ENCODE measurements at regions not wholly inside any gene's neighbourhood (a gene's known extent, or its start where the extent isn't known, plus 50 kb on each side); places are given as distances from the start of the nearest gene placed in this dataset.

DNA sequence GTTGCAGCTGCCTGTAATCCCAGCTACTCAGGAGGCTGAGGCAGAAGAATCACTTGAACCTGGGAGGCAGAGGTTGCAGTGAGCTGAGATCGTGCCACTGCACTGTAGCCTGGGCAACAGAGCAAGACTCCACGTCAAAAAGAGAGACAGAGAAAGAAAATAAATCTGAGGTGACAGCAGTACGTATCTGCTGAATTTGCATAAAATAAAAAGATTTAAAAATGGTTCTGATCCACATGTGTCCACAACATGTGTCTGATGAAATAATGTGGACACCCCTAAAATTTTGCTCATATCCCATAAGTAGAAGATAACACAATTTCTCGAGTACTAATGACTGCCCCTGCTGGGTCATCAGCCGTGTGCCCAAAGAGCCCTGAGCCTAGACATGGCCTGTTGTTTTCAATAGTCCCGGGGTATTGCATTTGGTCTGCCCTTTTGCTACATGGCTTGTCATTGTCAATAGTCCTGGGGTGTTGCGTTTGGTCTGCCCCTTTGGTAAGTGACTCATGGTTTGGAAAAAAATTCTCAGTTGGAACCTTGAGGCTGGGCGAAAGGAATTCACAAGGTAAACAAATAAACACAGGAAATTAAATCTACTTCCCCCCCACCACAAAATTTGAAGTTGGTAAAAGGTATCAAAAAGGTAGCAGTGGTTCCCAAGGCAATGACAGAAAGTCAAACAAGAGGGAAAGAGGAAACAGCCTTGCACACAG is 434.6 kb upstream of the MAF start:
- Mint-ChIP-seq H3K4me3 (no peak overlapping the region), H3K9me3 (ENCODE audit: low read depth) (no peaks in the 10 kb centered on the region), H3K27ac (no peak overlapping the region), H3K27me3 (peaks cover 1% of the 10 kb centered on the region), H3K36me3 (no peaks in the 10 kb centered on the region), H3K4me1 (ENCODE audit: low read depth) (no peaks in the 10 kb centered on the region)

GRCh38 chr16:80034469-80034826 is 433.9 kb upstream of the MAF start:
- Mint-ChIP-seq H3K9me3 (ENCODE audit: low read depth) (no peaks in the 10 kb centered on the region), H3K27ac (no peak overlapping the region), H3K27me3 (peaks cover 1% of the 10 kb centered on the region), H3K36me3 (no peaks in the 10 kb centered on the region), H3K4me3 (no peak overlapping the region), H3K4me1 (ENCODE audit: low read depth) (no peaks in the 10 kb centered on the region)

GRCh38 chr16:80033783-80034468 is 433.4 kb upstream of the MAF start:
- H3K27me3 Mint-ChIP-seq = peaks cover 1% of the 10 kb centered on the region
- H3K36me3 Mint-ChIP-seq = no peaks in the 10 kb centered on the region
- H3K4me1 Mint-ChIP-seq (ENCODE audit: low read depth) = no peaks in the 10 kb centered on the region
- no peak overlapping the region for H3K4me3 Mint-ChIP-seq
- no peaks in the 10 kb centered on the region for H3K9me3 Mint-ChIP-seq (ENCODE audit: low read depth)
- H3K27ac Mint-ChIP-seq = no peak overlapping the region

GRCh38 chr16:80029761-80030481 is 429.4 kb upstream of the MAF start:
- Mint-ChIP-seq H3K27me3 (peaks cover 2% of the 10 kb centered on the region), H3K36me3 (no peaks in the 10 kb centered on the region)

GRCh38 chr16:80029381-80029630 is 428.8 kb upstream of the MAF start:
- no peak overlapping the region for H3K4me3 Mint-ChIP-seq
- peaks cover 2% of the 10 kb centered on the region for H3K27me3 Mint-ChIP-seq
- H3K27ac Mint-ChIP-seq = no peak overlapping the region
- H3K4me1 Mint-ChIP-seq (ENCODE audit: low read depth) = peaks cover 9% of the 10 kb centered on the region
- H3K9me3 Mint-ChIP-seq (ENCODE audit: low read depth) = no peaks in the 10 kb centered on the region
- H3K36me3 Mint-ChIP-seq = no peaks in the 10 kb centered on the region

More at GRCh38 chr16:80029761-80030481, 429.4 kb upstream of the MAF start:
- Mint-ChIP-seq H3K9me3 (ENCODE audit: low read depth) (no peaks in the 10 kb centered on the region), H3K27ac (no peak overlapping the region), H3K4me1 (ENCODE audit: low read depth) (peaks cover 9% of the 10 kb centered on the region), H3K4me3 (no peak overlapping the region)

DNA sequence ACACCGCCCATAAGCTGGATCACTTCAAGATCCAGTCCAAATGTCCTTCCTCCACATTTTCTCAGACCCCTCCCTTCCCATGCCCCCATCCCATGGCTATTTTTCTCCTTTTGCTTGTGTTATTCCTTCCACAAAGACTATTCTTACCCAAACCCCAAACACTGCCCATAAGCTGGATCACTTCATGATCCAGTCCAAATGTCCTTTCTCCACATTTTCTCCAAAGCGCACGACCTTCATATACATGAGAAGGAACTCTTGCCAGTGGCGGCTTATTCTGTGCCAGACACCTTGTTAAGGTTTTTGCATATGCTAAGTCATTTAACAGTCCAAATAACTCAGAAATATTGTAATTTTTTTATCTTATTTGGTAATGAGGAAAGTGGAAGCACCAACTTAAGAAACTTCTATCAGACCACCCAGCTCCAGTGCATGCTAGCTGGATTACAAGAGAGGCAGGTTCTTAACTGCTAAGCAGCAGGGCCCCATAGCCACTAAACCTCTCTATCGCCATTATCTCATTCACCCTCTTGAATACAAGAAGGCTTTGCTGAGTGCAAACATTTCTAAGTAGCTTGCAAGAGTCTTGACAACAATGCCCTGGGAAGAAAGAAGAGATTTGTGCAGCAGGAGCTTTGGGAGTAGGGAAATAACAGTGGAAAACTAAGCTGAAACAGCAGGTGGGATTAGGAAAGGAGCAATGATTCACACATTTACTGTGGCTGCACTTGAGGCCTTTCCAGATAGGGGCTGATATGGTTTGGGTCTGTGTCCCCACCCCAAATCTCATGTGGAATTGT is 428.2 kb upstream of the MAF start:
- Mint-ChIP-seq H3K4me3 (no peak overlapping the region), H3K27me3 (peaks cover 2% of the 10 kb centered on the region), H3K27ac (no peak overlapping the region), H3K4me1 (ENCODE audit: low read depth) (peaks cover 9% of the 10 kb centered on the region), H3K36me3 (no peaks in the 10 kb centered on the region), H3K9me3 (ENCODE audit: low read depth) (no peaks in the 10 kb centered on the region)

- Mint-ChIP-seq H3K4me1 (ENCODE audit: low read depth) (peaks cover 9% of the 10 kb centered on the region), H3K36me3 (no peaks in the 10 kb centered on the region), H3K27me3 (peaks cover 2% of the 10 kb centered on the region), H3K9me3 (ENCODE audit: low read depth) (no peaks in the 10 kb centered on the region), H3K27ac (no peak overlapping the region), H3K4me3 (no peak overlapping the region)
Measured at GRCh38 chr16:80027007-80027965, 426.7 kb upstream of the MAF start.

GRCh38 chr16:80025236-80025635 is 424.7 kb upstream of the MAF start:
- peaks cover 9% of the 10 kb centered on the region for H3K4me1 Mint-ChIP-seq (ENCODE audit: low read depth)
- H3K27me3 Mint-ChIP-seq = peaks cover 1% of the 10 kb centered on the region
- no peaks in the 10 kb centered on the region for H3K36me3 Mint-ChIP-seq
- H3K27ac Mint-ChIP-seq = no peak overlapping the region
- no peaks in the 10 kb centered on the region for H3K9me3 Mint-ChIP-seq (ENCODE audit: low read depth)
- no peak overlapping the region for H3K4me3 Mint-ChIP-seq

DNA sequence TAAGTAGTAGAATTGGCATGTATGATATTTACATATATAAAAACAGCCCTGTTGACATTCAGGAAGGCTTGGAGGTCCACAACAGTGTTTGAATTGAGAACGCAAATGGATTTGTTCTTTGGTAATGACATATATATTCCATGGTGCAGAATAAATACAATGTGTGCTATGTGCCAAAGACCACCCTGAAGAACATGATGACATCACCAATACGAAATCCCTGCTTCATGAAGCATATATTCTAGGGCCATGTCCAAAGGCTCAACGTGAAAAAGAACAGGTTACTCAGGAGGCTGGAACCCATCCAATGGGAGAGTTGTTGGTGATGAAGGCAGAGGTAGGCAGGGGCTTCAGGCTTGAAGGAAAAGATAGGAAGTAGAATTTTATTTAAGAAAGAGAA is 423.9 kb upstream of the MAF start:
- Mint-ChIP-seq H3K4me3 (no peak overlapping the region), H3K27me3 (peaks cover 1% of the 10 kb centered on the region), H3K27ac (no peak overlapping the region), H3K4me1 (ENCODE audit: low read depth) (peaks cover 9% of the 10 kb centered on the region), H3K9me3 (ENCODE audit: low read depth) (no peaks in the 10 kb centered on the region), H3K36me3 (no peaks in the 10 kb centered on the region)

GRCh38 chr16:80023865-80024264 is 423.3 kb upstream of the MAF start:
- no peak overlapping the region for H3K27ac Mint-ChIP-seq
- peaks cover 1% of the 10 kb centered on the region for H3K27me3 Mint-ChIP-seq
- no peaks in the 10 kb centered on the region for H3K9me3 Mint-ChIP-seq (ENCODE audit: low read depth)
- H3K4me1 Mint-ChIP-seq (ENCODE audit: low read depth) = peaks cover 9% of the 10 kb centered on the region
- no peak overlapping the region for H3K4me3 Mint-ChIP-seq
- H3K36me3 Mint-ChIP-seq = no peaks in the 10 kb centered on the region

GRCh38 chr16:80019395-80019794 is 418.9 kb upstream of the MAF start:
- Mint-ChIP-seq H3K27ac (no peak overlapping the region), H3K27me3 (no peaks in the 10 kb centered on the region), H3K4me3 (no peak overlapping the region), H3K36me3 (no peaks in the 10 kb centered on the region), H3K9me3 (ENCODE audit: low read depth) (no peaks in the 10 kb centered on the region), H3K4me1 (ENCODE audit: low read depth) (no peaks in the 10 kb centered on the region)

DNA sequence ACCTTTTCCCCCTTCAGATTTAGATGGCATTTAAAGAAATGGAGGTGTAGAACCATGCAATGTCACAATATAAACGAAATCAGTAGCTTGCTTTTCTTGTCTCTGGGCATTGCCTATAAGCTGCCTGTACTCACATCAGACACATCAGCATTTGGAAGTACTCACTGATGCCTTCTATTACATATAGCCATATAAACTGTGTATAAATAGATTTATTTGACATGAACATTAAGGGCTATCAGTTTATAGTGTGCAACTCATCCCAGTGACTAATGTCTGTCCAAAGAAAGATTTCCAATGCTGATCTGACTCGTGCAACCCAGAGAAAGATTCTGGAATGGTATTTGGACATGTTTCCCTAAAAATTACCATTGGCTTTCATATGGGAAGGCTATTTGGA is 417.9 kb upstream of the MAF start:
- no peaks in the 10 kb centered on the region for H3K9me3 Mint-ChIP-seq (ENCODE audit: low read depth)
- H3K4me1 Mint-ChIP-seq (ENCODE audit: low read depth) = no peaks in the 10 kb centered on the region
- H3K36me3 Mint-ChIP-seq = no peaks in the 10 kb centered on the region
- no peak overlapping the region for H3K4me3 Mint-ChIP-seq
- no peak overlapping the region for H3K27ac Mint-ChIP-seq
- H3K27me3 Mint-ChIP-seq = no peaks in the 10 kb centered on the region

GRCh38 chr16:80016731-80017326 is 416.3 kb upstream of the MAF start:
- Mint-ChIP-seq H3K27me3 (no peaks in the 10 kb centered on the region), H3K9me3 (ENCODE audit: low read depth) (no peaks in the 10 kb centered on the region), H3K4me3 (no peak overlapping the region), H3K4me1 (ENCODE audit: low read depth) (no peaks in the 10 kb centered on the region), H3K36me3 (no peaks in the 10 kb centered on the region), H3K27ac (no peak overlapping the region)

DNA sequence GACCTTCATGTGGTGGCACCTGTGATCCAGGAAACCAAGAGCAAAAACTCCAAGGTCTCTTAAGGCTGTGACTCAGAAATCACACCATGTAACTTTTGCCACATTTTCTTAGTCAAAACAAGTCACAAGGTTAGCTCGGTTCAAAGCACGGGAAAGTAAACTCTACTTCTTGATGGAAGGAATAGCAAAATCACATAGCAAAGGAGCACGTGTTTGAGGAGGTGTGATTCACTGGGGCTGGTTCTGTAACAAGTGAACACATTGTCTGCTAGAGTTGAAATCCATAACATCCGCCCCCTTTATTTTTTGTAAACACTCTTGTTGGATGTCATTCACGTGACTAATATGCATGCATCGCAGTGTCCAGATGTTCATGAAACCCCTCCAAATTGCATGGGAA is 415.0 kb upstream of the MAF start:
- peaks cover 2% of the 10 kb centered on the region for H3K27me3 Mint-ChIP-seq
- H3K9me3 Mint-ChIP-seq (ENCODE audit: low read depth) = no peaks in the 10 kb centered on the region
- H3K4me3 Mint-ChIP-seq = no peak overlapping the region
- no peak overlapping the region for H3K27ac Mint-ChIP-seq
- no peaks in the 10 kb centered on the region for H3K36me3 Mint-ChIP-seq
- H3K4me1 Mint-ChIP-seq (ENCODE audit: low read depth) = no peaks in the 10 kb centered on the region
